Choroid plexus epithelial cell (primary cell): ENCODE measurements at regions not wholly inside any gene's neighbourhood (a gene's known extent, or its start where the extent isn't known, plus 50 kb on each side); places are given as distances from the start of the nearest gene placed in this dataset.

Experiments used
- DNase-seq: peaks from one replicate; pipeline ENCODE4 v3.0.0-alpha.2; 2010; ENCODE audit warnings: low read depth
- H3K4me3 ChIP-seq: 2 replicates; pipeline ENCODE4 v1.5.1; 2011; ENCODE audit warnings: low read depth, mild to moderate bottlenecking, control low read depth, low read length, moderate library complexity
- CTCF ChIP-seq: conservative IDR thresholded peaks from 2 replicates; pipeline ENCODE4 v1.5.1; 2011; ENCODE audit warnings: low read depth, mild to moderate bottlenecking, control low read depth, inconsistent platforms, low read length, moderate library complexity

GRCh38 chrX:98452456-98452855 lies 1568.7 kb downstream of the RPA4 start:
- H3K4me3 ChIP-seq, result no peak overlapping the region
- no peak for TF ChIP-seq CTCF
- DNase-seq, result no peak

- no peak for TF ChIP-seq CTCF
- H3K4me3 ChIP-seq, result no peak overlapping the region
- no peak for DNase-seq
These were observed 1576.0 kb downstream of the RPA4 start for GRCh38 chrX:98459669-98460068.

GRCh38 chrX:98480606-98481005 lies 1596.9 kb downstream of the RPA4 start:
- DNase-seq, result no peak
- TF ChIP-seq CTCF, result no peak
- no peak overlapping the region for H3K4me3 ChIP-seq

- no peak for TF ChIP-seq CTCF
- H3K4me3 ChIP-seq, result no peak overlapping the region
- no peak for DNase-seq
These were observed 1597.9 kb downstream of the RPA4 start for GRCh38 chrX:98481636-98482035.

GRCh38 chrX:98490670-98491069 lies 1607.0 kb downstream of the RPA4 start:
- no peak for DNase-seq
- H3K4me3 ChIP-seq, result no peak overlapping the region
- no peak for TF ChIP-seq CTCF

- no peak for DNase-seq
- H3K4me3 ChIP-seq, result no peak overlapping the region
- TF ChIP-seq CTCF, result no peak
These were observed 1617.7 kb downstream of the RPA4 start for GRCh38 chrX:98501426-98501825.

- no peak for TF ChIP-seq CTCF
- DNase-seq, result no peak
- no peak overlapping the region for H3K4me3 ChIP-seq
These were observed 1623.2 kb downstream of the RPA4 start for GRCh38 chrX:98506907-98507306.
